H1 (cell line): ENCODE measurements at regions not wholly inside any gene's neighbourhood (a gene's known extent, or its start where the extent isn't known, plus 50 kb on each side); places are given as distances from the start of the nearest gene placed in this dataset.

Experiments
- RBBP5 ChIP-seq: IDR thresholded peaks from 2 replicates; pipeline ENCODE4 v1.7.1; 2012; ENCODE audit warnings: low read depth, mild to moderate bottlenecking, inconsistent platforms, low read length, moderate library complexity, borderline replicate concordance
- SAP30 ChIP-seq: fragments of 300-600 bp; sonication (generic); IDR thresholded peaks from 2 replicates; pipeline ENCODE4 v1.7.1; 2012; ENCODE audit warnings: low read length, moderate library complexity, mild to moderate bottlenecking, inconsistent platforms; ENCODE audit not compliant: insufficient read depth, insufficient replicate concordance
- SP2 ChIP-seq: IDR thresholded peaks from 2 replicates; pipeline ENCODE4 v1.6.1; 2012; ENCODE audit warnings: mild to moderate bottlenecking, low read length, inconsistent platforms
- SUZ12 ChIP-seq: fragments of 200-600 bp; sonication (generic); IDR thresholded peaks from 2 replicates; pipeline ENCODE4 v1.6.1; 2012; ENCODE audit warnings: mild to moderate bottlenecking, inconsistent platforms, low read length, moderate library complexity, mixed read lengths

- TF ChIP-seq SP2 (no peak), SAP30 (no peak), SUZ12 (no peak), RBBP5 (no peak)
Measured at GRCh38 chr20:48230216-48230615, 444.9 kb upstream of the SULF2 start (continued).
